IMR-90 (cell line): ENCODE measurements at regions not wholly inside any gene's neighbourhood (a gene's known extent, or its start where the extent isn't known, plus 50 kb on each side); places are given as distances from the start of the nearest gene placed in this dataset.

Source experiments
- CEBPB ChIP-seq: IDR thresholded peaks from 2 replicates; pipeline ENCODE4 v1.6.1; 2012; ENCODE audit warnings: low read depth, low read length, improper control_type of control experiment
- POLR2A ChIP-seq: IDR thresholded peaks from 2 replicates; pipeline ENCODE4 v1.6.1; 2012; ENCODE audit warnings: mild to moderate bottlenecking, low read depth, low read length
- RAD21 ChIP-seq: IDR thresholded peaks from 2 replicates; pipeline ENCODE4 v1.6.1; 2012; ENCODE audit warnings: low read length, improper control_type of control experiment
- RCOR1 ChIP-seq: IDR thresholded peaks from 2 replicates; pipeline ENCODE4 v1.6.1; 2012; ENCODE audit warnings: mild to moderate bottlenecking, low read length, improper control_type of control experiment; ENCODE audit not compliant: insufficient replicate concordance
- RFX5 ChIP-seq: IDR thresholded peaks from 2 replicates; pipeline ENCODE4 v1.8.0; 2012; ENCODE audit warnings: low read depth, mild to moderate bottlenecking, low read length, moderate library complexity
- TF ChIP-seq, protein P1 (sequence below): fragments of 150-350 bp; IDR thresholded peaks from 2 replicates; pipeline ENCODE4 v1.6.1; 2017; ENCODE audit warnings: mild to moderate bottlenecking, antibody characterized with exemption, low read length, low read depth
- TF ChIP-seq, protein P2 (sequence below): conservative IDR thresholded peaks from 2 replicates; pipeline ENCODE4 v1.5.1; 2012; ENCODE audit warnings: mild to moderate bottlenecking, low read depth, low read length, improper control_type of control experiment

- TF ChIP-seq, protein P1, sequence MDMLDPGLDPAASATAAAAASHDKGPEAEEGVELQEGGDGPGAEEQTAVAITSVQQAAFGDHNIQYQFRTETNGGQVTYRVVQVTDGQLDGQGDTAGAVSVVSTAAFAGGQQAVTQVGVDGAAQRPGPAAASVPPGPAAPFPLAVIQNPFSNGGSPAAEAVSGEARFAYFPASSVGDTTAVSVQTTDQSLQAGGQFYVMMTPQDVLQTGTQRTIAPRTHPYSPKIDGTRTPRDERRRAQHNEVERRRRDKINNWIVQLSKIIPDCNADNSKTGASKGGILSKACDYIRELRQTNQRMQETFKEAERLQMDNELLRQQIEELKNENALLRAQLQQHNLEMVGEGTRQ: no peak
- TF ChIP-seq CEBPB: no peak
- no peak for TF ChIP-seq POLR2A
- no peak for TF ChIP-seq RFX5
- TF ChIP-seq RCOR1: no peak
- TF ChIP-seq, protein P2, sequence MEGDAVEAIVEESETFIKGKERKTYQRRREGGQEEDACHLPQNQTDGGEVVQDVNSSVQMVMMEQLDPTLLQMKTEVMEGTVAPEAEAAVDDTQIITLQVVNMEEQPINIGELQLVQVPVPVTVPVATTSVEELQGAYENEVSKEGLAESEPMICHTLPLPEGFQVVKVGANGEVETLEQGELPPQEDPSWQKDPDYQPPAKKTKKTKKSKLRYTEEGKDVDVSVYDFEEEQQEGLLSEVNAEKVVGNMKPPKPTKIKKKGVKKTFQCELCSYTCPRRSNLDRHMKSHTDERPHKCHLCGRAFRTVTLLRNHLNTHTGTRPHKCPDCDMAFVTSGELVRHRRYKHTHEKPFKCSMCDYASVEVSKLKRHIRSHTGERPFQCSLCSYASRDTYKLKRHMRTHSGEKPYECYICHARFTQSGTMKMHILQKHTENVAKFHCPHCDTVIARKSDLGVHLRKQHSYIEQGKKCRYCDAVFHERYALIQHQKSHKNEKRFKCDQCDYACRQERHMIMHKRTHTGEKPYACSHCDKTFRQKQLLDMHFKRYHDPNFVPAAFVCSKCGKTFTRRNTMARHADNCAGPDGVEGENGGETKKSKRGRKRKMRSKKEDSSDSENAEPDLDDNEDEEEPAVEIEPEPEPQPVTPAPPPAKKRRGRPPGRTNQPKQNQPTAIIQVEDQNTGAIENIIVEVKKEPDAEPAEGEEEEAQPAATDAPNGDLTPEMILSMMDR: no peak
- TF ChIP-seq RAD21: no peak
These were observed 225.8 kb downstream of the MAT2B start for GRCh38 chr5:163731256-163731655.
